ENCODE measurements at regions not wholly inside any gene's neighbourhood (a gene's known extent, or its start where the extent isn't known, plus 50 kb on each side); places are given as distances from the start of the nearest gene placed in this dataset.
"Not testable (repeated sequence)": the region's sequence is repeated elsewhere in the genome, so short reads cannot be mapped to it uniquely, and the experiment has no call there.

GRCh38 chr14:97164021-97164420, 366.8 kb downstream of the VRK1 start:
- DNase-seq (ENCODE audit: low read depth) = peak; percentile 1
- H3K4me3 ChIP-seq (ENCODE audit: control insufficient read depth, low read depth, low read length) = no peak overlapping the region
- no peak for TF ChIP-seq CTCF (conservative IDR thresholded peaks at IDR 0.05; ENCODE audit: control insufficient read depth, insufficient read depth, low read depth, low read length)

GRCh38 chr14:97166497-97166896, 369.3 kb downstream of the VRK1 start:
- TF ChIP-seq CTCF (conservative IDR thresholded peaks at IDR 0.05; ENCODE audit: control insufficient read depth, insufficient read depth, low read depth, low read length) = no peak
- no peak overlapping the region for H3K4me3 ChIP-seq (ENCODE audit: control insufficient read depth, low read depth, low read length)

GRCh38 chr14:97167577-97167976, 370.4 kb downstream of the VRK1 start:
- DNase-seq (ENCODE audit: low read depth); H3K4me3 ChIP-seq (ENCODE audit: control insufficient read depth, low read depth, low read length): not testable (repeated sequence)

More at GRCh38 chr14:97166497-97166896, 369.3 kb downstream of the VRK1 start:
- no peak for DNase-seq (ENCODE audit: low read depth)

GRCh38 chr14:97172644-97173043, 375.5 kb downstream of the VRK1 start:
- H3K4me3 ChIP-seq (ENCODE audit: control insufficient read depth, low read depth, low read length) = no peak overlapping the region
- no peak for TF ChIP-seq CTCF (conservative IDR thresholded peaks at IDR 0.05; ENCODE audit: control insufficient read depth, insufficient read depth, low read depth, low read length)
- DNase-seq (ENCODE audit: low read depth) = no peak

- peak; percentile 16 for DNase-seq (ENCODE audit: low read depth)
- H3K4me3 ChIP-seq (ENCODE audit: control insufficient read depth, low read depth, low read length) = no peak overlapping the region
- TF ChIP-seq CTCF (conservative IDR thresholded peaks at IDR 0.05; ENCODE audit: control insufficient read depth, insufficient read depth, low read depth, low read length) = peak; percentile 7
Observed at GRCh38 chr14:97177016-97177415, 379.8 kb downstream of the VRK1 start.

- H3K4me3 ChIP-seq (ENCODE audit: control insufficient read depth, low read depth, low read length) = no peak overlapping the region
- DNase-seq (ENCODE audit: low read depth) = peak; percentile 71
- TF ChIP-seq CTCF (conservative IDR thresholded peaks at IDR 0.05; ENCODE audit: control insufficient read depth, insufficient read depth, low read depth, low read length) = no peak
Observed at GRCh38 chr14:97177635-97178034, 380.5 kb downstream of the VRK1 start.

- DNase-seq (ENCODE audit: low read depth) = peak; percentile 67
- H3K4me3 ChIP-seq (ENCODE audit: control insufficient read depth, low read depth, low read length) = no peak overlapping the region
- no peak for TF ChIP-seq CTCF (conservative IDR thresholded peaks at IDR 0.05; ENCODE audit: control insufficient read depth, insufficient read depth, low read depth, low read length)
Observed at GRCh38 chr14:97178781-97179180, 381.6 kb downstream of the VRK1 start.

Measured in fibroblast of mammary gland (primary cell).